Skeletal muscle tissue (tissue), 3 donors: ENCODE measurements at regions not wholly inside any gene's neighbourhood (a gene's known extent, or its start where the extent isn't known, plus 50 kb on each side); places are given as distances from the start of the nearest gene placed in this dataset.
"Not testable (repeated sequence)": the region's sequence is repeated elsewhere in the genome, so short reads cannot be mapped to it uniquely, and the experiment has no call there.

Experiments
- H3K27ac ChIP-seq: one replicate; pipeline ENCODE4 v1.7.0; 2013; ENCODE audit warnings: mild to moderate bottlenecking, low read depth, low read length, inconsistent platforms
- H3K27me3 ChIP-seq, 3 donors: one replicate each; pipeline ENCODE4 v1.7.0; 2013; ENCODE audit warnings: low read length in 3 of 3; ENCODE audit not compliant: control insufficient read depth in 3 of 3, insufficient read depth in 3 of 3
- H3K36me3 ChIP-seq, 3 donors: one replicate each; pipeline ENCODE4 v1.7.0; 2013; ENCODE audit warnings: low read length in 3 of 3; ENCODE audit not compliant: control insufficient read depth in 3 of 3, insufficient read depth in 3 of 3
- H3K4me1 ChIP-seq, 3 donors: one replicate each; pipeline ENCODE4 v1.7.0; 2013; ENCODE audit warnings: low read length in 3 of 3, mild to moderate bottlenecking in 3 of 3; ENCODE audit not compliant: control insufficient read depth in 3 of 3, insufficient read depth in 3 of 3
- H3K4me3 ChIP-seq, 3 donors: one replicate each; pipeline ENCODE4 v1.7.0; 2013; ENCODE audit warnings: low read length in 3 of 3
- H3K9ac ChIP-seq, 3 donors: one replicate each; pipeline ENCODE4 v1.7.0; 2013; ENCODE audit warnings: low read length in 3 of 3, mild to moderate bottlenecking in 3 of 3, moderate library complexity in 2 of 3, low read depth in 1 of 3
- H3K9me3 ChIP-seq, 3 donors: one replicate each; pipeline ENCODE4 v1.7.0; 2013; ENCODE audit warnings: low read length in 3 of 3; ENCODE audit not compliant: control insufficient read depth in 3 of 3
- donor health status: Osteomylitis.

- Histone ChIP-seq H3K27me3 (peaks cover 0 to 3% (median 0%) of the 10 kb centered on the region in 3 donors), H3K27ac (no peak overlapping the region), H3K9ac (no peak overlapping the region), H3K4me3 (no peak overlapping the region), H3K36me3 (no peaks in the 10 kb centered on the region), H3K4me1 (no peaks in the 10 kb centered on the region), H3K9me3 (no peaks in the 10 kb centered on the region)
These were observed 159.0 kb upstream of the KCNH8 start for GRCh38 chr3:18989237-18989795.

GRCh38 chr3:18988614-18989229, 159.6 kb upstream of the KCNH8 start:
- H3K27ac ChIP-seq, result no peak overlapping the region
- no peaks in the 10 kb centered on the region for H3K4me1 ChIP-seq
- no peak overlapping the region for H3K9ac ChIP-seq
- H3K36me3 ChIP-seq, result no peaks in the 10 kb centered on the region
- peaks cover 0 to 3% (median 0%) of the 10 kb centered on the region in 3 donors for H3K27me3 ChIP-seq
- H3K9me3 ChIP-seq, result no peaks in the 10 kb centered on the region
- H3K4me3 ChIP-seq, result no peak overlapping the region

- H3K27ac ChIP-seq, result no peak overlapping the region
- no peaks in the 10 kb centered on the region for H3K9me3 ChIP-seq
These were observed 160.4 kb upstream of the KCNH8 start for GRCh38 chr3:18987862-18988447.

GRCh38 chr3:18987070-18987469, 161.2 kb upstream of the KCNH8 start:
- H3K27ac ChIP-seq, result no peak overlapping the region
- H3K9ac ChIP-seq, result no peak overlapping the region
- H3K4me1 ChIP-seq, result no peaks in the 10 kb centered on the region
- no peaks in the 10 kb centered on the region for H3K36me3 ChIP-seq
- no peak overlapping the region for H3K4me3 ChIP-seq
- H3K9me3 ChIP-seq, result no peaks in the 10 kb centered on the region
- peaks cover 0 to 3% (median 0%) of the 10 kb centered on the region in 3 donors for H3K27me3 ChIP-seq

More at GRCh38 chr3:18987862-18988447, 160.4 kb upstream of the KCNH8 start:
- Histone ChIP-seq H3K4me3 (no peak overlapping the region), H3K27me3 (peaks cover 0 to 3% (median 0%) of the 10 kb centered on the region in 3 donors), H3K36me3 (no peaks in the 10 kb centered on the region), H3K9ac (no peak overlapping the region), H3K4me1 (no peaks in the 10 kb centered on the region)

GRCh38 chr3:18982920-18983319, 165.4 kb upstream of the KCNH8 start:
- H3K4me1 ChIP-seq, result no peaks in the 10 kb centered on the region
- no peak overlapping the region for H3K4me3 ChIP-seq
- H3K36me3 ChIP-seq, result no peaks in the 10 kb centered on the region
- no peaks in the 10 kb centered on the region for H3K9me3 ChIP-seq
- no peak overlapping the region for H3K9ac ChIP-seq
- H3K27me3 ChIP-seq, result peaks cover 0 to 3% (median 0%) of the 10 kb centered on the region in 3 donors
- no peak overlapping the region for H3K27ac ChIP-seq

GRCh38 chr3:18976102-18976501, 172.2 kb upstream of the KCNH8 start:
- H3K4me1 ChIP-seq, H3K9ac ChIP-seq, H3K27me3 ChIP-seq, H3K9me3 ChIP-seq, H3K4me3 ChIP-seq, H3K36me3 ChIP-seq, H3K27ac ChIP-seq: not testable (repeated sequence)

GRCh38 chr3:18968120-18968519, 180.2 kb upstream of the KCNH8 start:
- Histone ChIP-seq H3K9ac (no peak overlapping the region), H3K27ac (no peak overlapping the region), H3K4me3 (no peak overlapping the region), H3K27me3 (no peaks in the 10 kb centered on the region), H3K36me3 (no peaks in the 10 kb centered on the region), H3K9me3 (peaks cover 0 to 2% (median 0%) of the 10 kb centered on the region in 3 donors), H3K4me1 (no peaks in the 10 kb centered on the region)

- Histone ChIP-seq H3K27ac (no peak overlapping the region), H3K4me1 (no peaks in the 10 kb centered on the region), H3K9ac (no peak overlapping the region), H3K9me3 (no peaks in the 10 kb centered on the region), H3K4me3 (no peak overlapping the region), H3K27me3 (no peaks in the 10 kb centered on the region), H3K36me3 (no peaks in the 10 kb centered on the region)
These were observed 182.5 kb upstream of the KCNH8 start for GRCh38 chr3:18965781-18966180.

- H3K27me3 ChIP-seq, result no peaks in the 10 kb centered on the region
These were observed 183.7 kb upstream of the KCNH8 start for GRCh38 chr3:18964640-18965039.

GRCh38 chr3:18951333-18951732, 197.0 kb upstream of the KCNH8 start:
- Histone ChIP-seq H3K9ac (no peak overlapping the region), H3K4me1 (no peaks in the 10 kb centered on the region), H3K36me3 (no peaks in the 10 kb centered on the region), H3K9me3 (peaks cover 0 to 2% (median 0%) of the 10 kb centered on the region in 3 donors), H3K27ac (no peak overlapping the region), H3K27me3 (no peaks in the 10 kb centered on the region), H3K4me3 (no peak overlapping the region)

More at GRCh38 chr3:18964640-18965039, 183.7 kb upstream of the KCNH8 start:
- Histone ChIP-seq H3K27ac (no peak overlapping the region), H3K4me3 (no peak overlapping the region), H3K9me3 (no peaks in the 10 kb centered on the region), H3K9ac (no peak overlapping the region), H3K4me1 (no peaks in the 10 kb centered on the region), H3K36me3 (no peaks in the 10 kb centered on the region)
